ENCODE measurements at regions not wholly inside any gene's neighbourhood (a gene's known extent, or its start where the extent isn't known, plus 50 kb on each side); places are given as distances from the start of the nearest gene placed in this dataset.

DNA sequence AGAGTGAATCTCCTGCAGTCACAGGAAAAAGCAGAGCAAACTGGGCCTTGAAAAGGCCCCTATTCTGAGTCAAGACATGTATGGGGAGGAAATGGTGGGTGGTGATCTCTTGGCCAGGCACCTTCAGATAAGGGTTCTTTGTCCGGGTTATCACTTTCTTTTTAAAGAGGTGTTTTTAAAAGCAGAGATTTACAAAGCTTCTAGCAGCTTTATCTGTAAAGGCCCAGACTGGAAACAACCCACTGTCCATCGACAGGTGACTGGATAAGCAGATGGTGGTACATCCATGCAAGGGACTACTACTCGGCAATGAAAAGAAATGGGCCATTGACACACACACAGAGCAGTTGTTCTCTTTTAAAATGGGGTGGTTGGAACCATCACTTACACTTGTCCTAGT, 596.7 kb upstream of the MKI67 start:
- no peak for DNase-seq (ENCODE audit: low read depth)
- no peak overlapping the region for H3K4me3 ChIP-seq (ENCODE audit: low read depth, low read length)
- TF ChIP-seq, protein P1, sequence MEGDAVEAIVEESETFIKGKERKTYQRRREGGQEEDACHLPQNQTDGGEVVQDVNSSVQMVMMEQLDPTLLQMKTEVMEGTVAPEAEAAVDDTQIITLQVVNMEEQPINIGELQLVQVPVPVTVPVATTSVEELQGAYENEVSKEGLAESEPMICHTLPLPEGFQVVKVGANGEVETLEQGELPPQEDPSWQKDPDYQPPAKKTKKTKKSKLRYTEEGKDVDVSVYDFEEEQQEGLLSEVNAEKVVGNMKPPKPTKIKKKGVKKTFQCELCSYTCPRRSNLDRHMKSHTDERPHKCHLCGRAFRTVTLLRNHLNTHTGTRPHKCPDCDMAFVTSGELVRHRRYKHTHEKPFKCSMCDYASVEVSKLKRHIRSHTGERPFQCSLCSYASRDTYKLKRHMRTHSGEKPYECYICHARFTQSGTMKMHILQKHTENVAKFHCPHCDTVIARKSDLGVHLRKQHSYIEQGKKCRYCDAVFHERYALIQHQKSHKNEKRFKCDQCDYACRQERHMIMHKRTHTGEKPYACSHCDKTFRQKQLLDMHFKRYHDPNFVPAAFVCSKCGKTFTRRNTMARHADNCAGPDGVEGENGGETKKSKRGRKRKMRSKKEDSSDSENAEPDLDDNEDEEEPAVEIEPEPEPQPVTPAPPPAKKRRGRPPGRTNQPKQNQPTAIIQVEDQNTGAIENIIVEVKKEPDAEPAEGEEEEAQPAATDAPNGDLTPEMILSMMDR (conservative IDR thresholded peaks at IDR 0.05; ENCODE audit: low read depth, low read length) = no peak

DNA sequence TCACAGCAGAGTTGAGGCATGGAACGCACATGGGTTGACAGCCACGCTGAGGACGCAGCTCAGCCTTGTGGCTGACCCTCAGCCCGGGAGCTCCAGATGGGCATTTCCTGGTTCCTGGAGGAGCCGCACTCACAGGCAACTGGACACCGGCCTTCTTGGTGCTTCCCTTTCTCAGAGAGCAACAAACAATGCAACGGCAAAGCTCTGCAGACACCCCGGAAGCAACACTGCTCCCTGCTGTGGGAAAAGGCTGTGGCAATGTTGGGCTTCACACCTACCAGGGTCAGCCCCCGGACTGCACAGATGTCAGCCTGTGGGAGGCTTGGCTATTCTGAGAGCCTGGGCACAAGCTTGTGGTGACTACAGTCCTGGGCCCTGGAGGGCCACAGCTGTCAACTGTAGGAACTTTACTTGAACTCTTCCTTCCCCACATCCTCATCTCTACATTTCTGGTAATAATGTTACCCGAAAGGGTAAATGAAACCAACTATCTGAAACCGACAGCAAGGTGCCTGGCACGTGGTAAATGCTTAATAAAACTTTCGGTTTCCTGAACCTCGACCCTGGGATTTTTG, 597.5 kb upstream of the MKI67 start:
- no peak overlapping the region for H3K4me3 ChIP-seq (ENCODE audit: low read depth, low read length)
- TF ChIP-seq, protein P1 (conservative IDR thresholded peaks at IDR 0.05; ENCODE audit: low read depth, low read length) = no peak
- DNase-seq (ENCODE audit: low read depth) = no peak

DNA sequence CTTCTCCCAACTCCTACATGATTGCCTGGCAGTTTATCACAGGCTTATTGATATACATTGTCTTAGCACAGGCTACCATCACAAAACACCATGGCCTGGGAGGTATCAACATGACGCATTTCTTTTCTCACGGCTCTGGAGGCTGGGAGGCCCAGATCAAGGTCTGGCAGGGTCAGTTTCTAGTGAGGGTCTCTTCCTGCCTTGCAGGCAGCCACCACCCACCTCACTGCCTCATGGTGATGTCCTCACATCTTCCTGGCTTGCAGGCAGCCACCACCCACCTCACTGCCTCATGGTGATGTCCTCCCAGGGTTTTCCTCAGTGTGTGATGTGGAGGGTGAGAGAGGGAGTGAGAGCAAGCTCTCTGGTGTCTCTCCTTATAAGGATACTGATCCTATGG, 599.3 kb upstream of the MKI67 start:
- TF ChIP-seq, protein P1 (conservative IDR thresholded peaks at IDR 0.05; ENCODE audit: low read depth, low read length) = no peak
- no peak for DNase-seq (ENCODE audit: low read depth)

DNA sequence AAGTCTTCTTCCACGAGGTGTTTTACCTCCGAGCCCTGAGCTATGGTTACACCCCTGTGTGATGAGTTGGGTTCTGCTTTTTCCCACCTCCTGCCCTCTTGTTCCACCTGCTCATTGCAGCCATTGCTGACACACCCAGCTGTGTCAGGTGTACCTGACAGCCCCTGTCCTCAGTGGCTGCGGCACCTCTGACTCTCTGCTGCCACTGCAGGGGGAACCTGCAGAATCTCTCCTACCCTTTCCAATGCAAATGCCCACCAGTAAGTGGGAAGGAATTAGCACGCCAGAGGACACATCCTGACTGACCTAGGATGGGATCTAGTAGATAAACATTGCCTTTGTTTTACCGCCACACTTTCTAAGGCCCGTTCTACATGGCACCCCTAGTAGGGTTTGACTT, 600.9 kb upstream of the MKI67 start:
- no peak for DNase-seq (ENCODE audit: low read depth)
- H3K4me3 ChIP-seq (ENCODE audit: low read depth, low read length) = no peak overlapping the region
- TF ChIP-seq, protein P1 (conservative IDR thresholded peaks at IDR 0.05; ENCODE audit: low read depth, low read length) = no peak

More for the DNA sequence above, 599.3 kb upstream of the MKI67 start:
- no peak overlapping the region for H3K4me3 ChIP-seq (ENCODE audit: low read depth, low read length)

DNA sequence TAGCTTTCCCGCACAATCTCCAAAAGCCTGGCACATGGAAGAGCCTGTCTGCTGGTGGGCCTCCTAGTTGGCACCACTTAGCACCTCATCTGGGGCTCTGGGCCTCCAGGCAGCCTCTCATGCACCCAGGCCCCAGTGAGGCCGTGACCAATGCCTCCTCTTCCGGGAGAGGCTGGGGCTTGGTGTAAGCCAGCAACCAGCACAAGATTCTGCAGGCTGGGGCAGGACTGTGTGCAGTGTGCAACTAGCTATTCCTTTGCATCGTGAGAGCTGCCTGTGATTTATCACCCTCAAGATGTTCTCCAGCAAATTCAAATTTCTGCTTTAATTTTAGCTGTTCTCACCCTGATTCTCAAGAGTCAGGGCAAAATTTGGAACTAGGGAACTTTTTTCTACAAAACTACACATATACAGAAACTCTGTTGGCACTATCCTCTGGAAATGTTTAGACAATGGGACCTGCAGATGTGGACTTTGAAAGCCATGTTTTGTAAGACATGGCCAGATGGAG, 603.7 kb upstream of the MKI67 start:
- DNase-seq (ENCODE audit: low read depth) = no peak
- TF ChIP-seq, protein P1 (conservative IDR thresholded peaks at IDR 0.05; ENCODE audit: low read depth, low read length) = no peak
- no peak overlapping the region for H3K4me3 ChIP-seq (ENCODE audit: low read depth, low read length)

DNA sequence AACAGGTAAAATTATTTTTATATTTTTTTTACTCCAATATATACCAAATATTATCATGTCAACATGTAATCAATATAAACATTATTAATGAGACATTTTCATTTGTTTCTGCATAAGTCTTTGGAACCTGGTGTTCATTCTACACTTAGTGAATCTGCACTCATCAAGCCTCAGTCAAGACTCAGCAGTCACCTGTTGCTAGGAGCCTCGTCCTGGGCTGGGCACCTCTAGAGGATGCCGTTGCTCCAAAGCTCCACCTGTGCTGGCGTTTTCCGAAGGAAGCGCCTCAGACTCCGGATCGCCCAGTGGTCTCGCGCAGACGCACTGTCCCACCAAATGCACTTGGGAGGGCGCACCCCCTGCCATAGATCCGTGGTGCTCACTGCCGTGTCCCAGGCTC, 604.7 kb upstream of the MKI67 start:
- no peak for DNase-seq (ENCODE audit: low read depth)
- TF ChIP-seq, protein P1 (conservative IDR thresholded peaks at IDR 0.05; ENCODE audit: low read depth, low read length) = no peak
- H3K4me3 ChIP-seq (ENCODE audit: low read depth, low read length) = no peak overlapping the region

DNA sequence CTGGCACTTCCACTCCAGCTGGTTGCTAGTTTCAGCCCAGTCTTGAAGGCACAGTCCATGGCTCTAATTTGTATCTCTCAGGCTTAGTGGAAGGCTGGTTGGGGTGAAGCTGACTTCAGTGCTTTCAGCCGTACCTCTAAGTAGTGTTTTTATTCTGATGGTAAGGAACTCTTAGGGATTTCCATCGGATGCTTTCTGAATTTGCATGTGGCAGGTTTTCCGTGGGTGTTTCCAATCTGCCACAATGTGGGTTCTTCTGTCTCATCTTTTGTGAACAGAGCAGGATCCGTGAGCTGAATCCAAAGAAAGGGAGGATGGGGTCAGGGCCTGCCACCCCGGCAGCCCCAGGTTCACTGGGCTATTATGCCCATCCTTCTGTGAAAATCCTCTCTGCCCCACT, 607.9 kb upstream of the MKI67 start:
- H3K4me3 ChIP-seq (ENCODE audit: low read depth, low read length) = no peak overlapping the region
- TF ChIP-seq, protein P1 (conservative IDR thresholded peaks at IDR 0.05; ENCODE audit: low read depth, low read length) = no peak
- DNase-seq (ENCODE audit: low read depth) = no peak
